MM.1S (cell line): ENCODE measurements at regions not wholly inside any gene's neighbourhood (a gene's known extent, or its start where the extent isn't known, plus 50 kb on each side); places are given as distances from the start of the nearest gene placed in this dataset.

Experiments used
- CTCF ChIP-seq: fragments of 300-600 bp; sonication (generic); IDR thresholded peaks from 2 replicates; pipeline ENCODE4 v1.5.1; 2016; ENCODE audit warnings: antibody characterized with exemption, low read length, mixed read lengths
- EZH2 ChIP-seq: fragments of 300-600 bp; sonication (generic); optimal IDR thresholded peaks from 2 replicates; pipeline ENCODE3; 2017; ENCODE audit warnings: low read depth, mild to moderate bottlenecking, antibody characterized with exemption, low read length, mixed read lengths

- no peak for TF ChIP-seq CTCF
- no peak for TF ChIP-seq EZH2
These were observed 147.0 kb upstream of the CELF2 start for GRCh38 chr10:10870523-10871241.
